ENCODE measurements at regions not wholly inside any gene's neighbourhood (a gene's known extent, or its start where the extent isn't known, plus 50 kb on each side); places are given as distances from the start of the nearest gene placed in this dataset.
A peak's percentile ranks its signal among the peaks of the same experiment; 100 is the strongest.

GRCh38 chr6:137630666-137631065 is 136.5 kb upstream of the OLIG3 start:
- Histone ChIP-seq H3K56ac (ENCODE audit: insufficient read length, low read depth, low read length) (no peak overlapping the region), H3K4me1 (ENCODE audit: insufficient read depth, low read length) (no peaks in the 10 kb centered on the region; the same call in none of the 2 replicates), H2BK15ac (ENCODE audit: low read depth, low read length) (no peak overlapping the region), H2BK5ac (ENCODE audit: insufficient read length, low read length) (no peak overlapping the region), H2AFZ (ENCODE audit: low read length) (no peak overlapping the region), H4K8ac (replicated peaks; ENCODE audit: insufficient read length, low read depth, low read length) (no peak overlapping the region), H3T11ph (ENCODE audit: low read length) (no peak overlapping the region), H3K4me2 (ENCODE audit: insufficient read depth, insufficient read length, low read length) (no peak overlapping the region), H2BK120ac (ENCODE audit: low read depth, low read length, poor library complexity, severe bottlenecking) (no peak overlapping the region), H2AK5ac (ENCODE audit: insufficient read length, low read length) (no peak overlapping the region), H2BK12ac (ENCODE audit: insufficient read length, low read depth, low read length) (no peak overlapping the region), H4K20me1 (ENCODE audit: control insufficient read depth, insufficient read depth, insufficient read length) (no peaks in the 10 kb centered on the region), H3K23ac (ENCODE audit: insufficient read length, low read depth, low read length) (no peak overlapping the region), H3K79me2 (ENCODE audit: insufficient read depth, low read length) (no peaks in the 10 kb centered on the region), H3K27ac (ENCODE audit: insufficient read length, low read depth, low read length) (no peak overlapping the region), H3K18ac (ENCODE audit: insufficient read length, low read depth, low read length) (peak overlapping the region; percentile 76), H4K5ac (ENCODE audit: insufficient read length, low read depth, low read length) (no peak overlapping the region), H3K27me3 (ENCODE audit: insufficient read depth, low read length) (no peaks in the 10 kb centered on the region), H4K91ac (ENCODE audit: insufficient read length, low read depth, low read length) (no peak overlapping the region), H2BK20ac (ENCODE audit: low read depth, low read length, poor library complexity, severe bottlenecking) (no peak overlapping the region), H3K9ac (ENCODE audit: extremely low read depth, insufficient read length, low read length) (no peak overlapping the region), H3K4ac (ENCODE audit: low read depth, low read length) (no peak overlapping the region), H3K9me3 (ENCODE audit: control insufficient read depth, low read depth, low read length) (no peaks in the 10 kb centered on the region), H3K23me2 (ENCODE audit: insufficient read length, low read depth, low read length, poor library complexity, severe bottlenecking) (no peaks in the 10 kb centered on the region), H3K14ac (ENCODE audit: insufficient read depth, low read length) (peak overlapping the region; percentile 75; the same call in 1 of the 2 replicates), H3K79me1 (ENCODE audit: insufficient read depth, low read depth, low read length, poor library complexity, severe bottlenecking) (no peaks in the 10 kb centered on the region)
- no peak for TF ChIP-seq CTCF (conservative IDR thresholded peaks at IDR 0.05)
- no peaks in the 10 kb centered on the region for H3K9me3 Mint-ChIP-seq
- H3K4me1 Mint-ChIP-seq = peaks cover 14 to 15% of the 10 kb centered on the region in 2 experiments
- H3K27me3 Mint-ChIP-seq (ENCODE audit: low read depth) = no peaks in the 10 kb centered on the region
- no peaks in the 10 kb centered on the region for H3K36me3 Mint-ChIP-seq (ENCODE audit: insufficient read depth in 1 of 3, low read depth in 3 of 3)
- no peak overlapping the region for H3K27ac Mint-ChIP-seq
- no peak overlapping the region for H3K4me3 Mint-ChIP-seq
- WGBS (ENCODE audit: extremely low coverage, insufficient read length, low lambda C conversion rate) = no CpG with 5 or more reads among the region's 1 CpG
- DNase-seq = no peak

Data from H9 (cell line).